Heart left ventricle (tissue), 16 donors: ENCODE measurements at regions not wholly inside any gene's neighbourhood (a gene's known extent, or its start where the extent isn't known, plus 50 kb on each side); places are given as distances from the start of the nearest gene placed in this dataset.
"Not testable (repeated sequence)": the region's sequence is repeated elsewhere in the genome, so short reads cannot be mapped to it uniquely, and the experiment has no call there.

Experiments used
- ATAC-seq, 4 donors: fragments of 200-7000 bp; cut with Tn5 transposase; one replicate each; pipeline ENCODE4 v1.9.1; 2020 to 2022; ENCODE audit warnings: moderate library complexity in 4 of 4, mild to moderate bottlenecking in 3 of 4, moderate number of reproducible peaks in 1 of 4
- DNase-seq, 5 donors: peaks; one replicate each; pipeline ENCODE4 v3.0.0-alpha.2; 2020
- H3K27ac ChIP-seq, 12 donors: fragments of 200-600 bp; sonication (generic) in 4 of 12; one replicate each; pipeline versions ENCODE4 v1.5.0 to v1.8.0; 2016 to 2022; ENCODE audit warnings: mild to moderate bottlenecking in 2 of 12
- H3K27me3 ChIP-seq, 9 donors: fragments of 200-600 bp; sonication (generic) in 2 of 9; one replicate each; pipeline versions ENCODE4 v1.5.1 to v1.8.0; 2016 to 2022; ENCODE audit warnings: mild to moderate bottlenecking in 3 of 9
- H3K36me3 ChIP-seq, 9 donors: fragments of 200-600 bp; sonication (generic) in 2 of 9; one replicate each; pipeline versions ENCODE4 v1.5.0 to v1.8.0; 2018 to 2022; ENCODE audit warnings: mild to moderate bottlenecking in 2 of 9
- H3K4me1 ChIP-seq, 12 donors: fragments of 200-600 bp; sonication (generic) in 4 of 12; one replicate each; pipeline versions ENCODE4 v1.5.0 to v1.8.0; 2016 to 2022; ENCODE audit warnings: mild to moderate bottlenecking in 3 of 12
- H3K4me3 ChIP-seq, 12 donors: fragments of 200-600 bp; sonication (generic) in 4 of 12; one replicate each; pipeline versions ENCODE4 v1.5.0 to v1.8.0; 2017 to 2022; ENCODE audit warnings: mild to moderate bottlenecking in 9 of 12, moderate library complexity in 4 of 12
- H3K9me3 ChIP-seq, 12 donors: fragments of 200-600 bp; sonication (generic) in 4 of 12; one replicate each; pipeline versions ENCODE4 v1.5.0 to v1.8.0; 2016 to 2022; ENCODE audit warnings: mild to moderate bottlenecking in 1 of 12
- WGBS, 4 donors: extraction: QIAGEN DNeasy Blood & Tissue Kit in 2 of 4; methylation state at CpG; one replicate each; pipeline versions ENCODE4 v1.1.5 to v1.1.7; 2013 to 2018; 5-methylcytosine and 5-hydroxymethylcytosine counted together
- intact Hi-C, 10 donors: fragments of 100-400 bp; cut with DNase I; formaldehyde crosslinking; loops; one replicate each; pipeline versions ENCODE4 v1.11.1 to v1.14.2; 2022
- donor health status: ischemic (EF 13 %, LVEDD 7.1; RV severe dilation, severe dysfunction).
- donor health status: healthy with polysubstance abuse.
- donor health status: DM: no; HTN: yes; CAD: no.
- donor health status: DM: no; HTN: no; CAD: no.
- donor health status: ischemic (EF 25% LVEDD 6.9; RV normal size, moderate dysfunction).
- donor health status: ischemic (EF 25% LVEDD 5.7; RV mildly dilated, moderate dysfunction).
- donor health status: healthy.
- donor health status: DM: yes; HTN: yes; CAD: no.
- donor health status: ischemic (EF 35%, LVEDD 5.7; RV mildly dilated, moderate dysfunction).
- donor health status: nonischemic (EF 11% LVEDD 7.7; RV severe dilation, severe dysfunction).
- donor health status: DM: yes; HTN: yes; CAD: no.
- donor health status: PGD.
- donor health status: ischemic (EF 29% LVEDD 5.4; RV normal size, mild dysfunction).
- donor health status: nonischemic (EF 23%, LVEDD 6.1; RV moderate dilation, normal function).

GRCh38 chr5:34171398-34171797 lies 128.4 kb upstream of the C1QTNF3 start:
- H3K4me1 ChIP-seq, H3K27me3 ChIP-seq, DNase-seq, H3K9me3 ChIP-seq, H3K27ac ChIP-seq, intact Hi-C loops, ATAC-seq, H3K4me3 ChIP-seq: not testable (repeated sequence)
- H3K36me3 ChIP-seq: peaks cover 0 to 18% (median 4%) of the 10 kb centered on the region in 9 donors

- peaks cover 0 to 39% (median 8%) of the 10 kb centered on the region in 9 donors for H3K36me3 ChIP-seq
- DNase-seq: peak in 3 of 5 donors; percentile 23 to 60 (median 23)
- intact Hi-C loops, H3K9me3 ChIP-seq, H3K4me3 ChIP-seq, H3K27ac ChIP-seq, ATAC-seq, H3K4me1 ChIP-seq, H3K27me3 ChIP-seq: not testable (repeated sequence)
- whole genome bisulfite sequencing, 4 donors: 95 to 97% (median 96%) methylated on average over 10 of the region's 10 CpGs
Measured at GRCh38 chr5:34179453-34180190, 136.6 kb upstream of the C1QTNF3 start.

GRCh38 chr5:34180225-34180624 lies 137.2 kb upstream of the C1QTNF3 start:
- 93 to 98% (median 95%) methylated on average over 9 to 10 of the region's 10 CpGs for WGBS, 4 donors

GRCh38 chr5:34180940-34181614 lies 138.1 kb upstream of the C1QTNF3 start:
- H3K27me3 ChIP-seq, H3K9me3 ChIP-seq, H3K27ac ChIP-seq, H3K4me1 ChIP-seq, H3K4me3 ChIP-seq, ATAC-seq, intact Hi-C loops: not testable (repeated sequence)
- 76 to 84% (median 80%) methylated on average over 9 to 12 of the region's 14 CpGs for WGBS, 4 donors
- peaks cover 0 to 33% (median 8%) of the 10 kb centered on the region in 9 donors for H3K36me3 ChIP-seq
- peak in 1 of 5 donors; percentile 69 for DNase-seq

More at GRCh38 chr5:34180225-34180624, 137.2 kb upstream of the C1QTNF3 start:
- H3K4me3 ChIP-seq, H3K9me3 ChIP-seq, H3K27me3 ChIP-seq, ATAC-seq, H3K27ac ChIP-seq, H3K4me1 ChIP-seq, intact Hi-C loops: not testable (repeated sequence)
- H3K36me3 ChIP-seq: peaks cover 0 to 36% (median 8%) of the 10 kb centered on the region in 9 donors
- peak in 1 of 5 donors; percentile 37 for DNase-seq

GRCh38 chr5:34185005-34185404 lies 142.0 kb upstream of the C1QTNF3 start:
- peak in 2 of 5 donors; percentile 21 to 53 for DNase-seq
- H3K36me3 ChIP-seq: peaks cover 0 to 25% (median 4%) of the 10 kb centered on the region in 9 donors
- H3K4me3 ChIP-seq, H3K4me1 ChIP-seq, intact Hi-C loops, H3K27me3 ChIP-seq, ATAC-seq, H3K9me3 ChIP-seq, H3K27ac ChIP-seq: not testable (repeated sequence)
- 92 to 97% (median 96%) methylated on average over 6 of the region's 6 CpGs for WGBS, 4 donors

- H3K9me3 ChIP-seq, H3K4me1 ChIP-seq, intact Hi-C loops, H3K27ac ChIP-seq, H3K4me3 ChIP-seq, ATAC-seq, DNase-seq, H3K27me3 ChIP-seq: not testable (repeated sequence)
- 91 to 93% (median 92%) methylated on average over 2 of the region's 2 CpGs for WGBS, 4 donors
- peaks cover 0 to 21% (median 3%) of the 10 kb centered on the region in 9 donors for H3K36me3 ChIP-seq
Measured at GRCh38 chr5:34185572-34185971, 142.6 kb upstream of the C1QTNF3 start.

GRCh38 chr5:34186108-34186507 lies 143.1 kb upstream of the C1QTNF3 start:
- H3K27ac ChIP-seq, H3K4me3 ChIP-seq, intact Hi-C loops, H3K4me1 ChIP-seq, H3K9me3 ChIP-seq, ATAC-seq, H3K27me3 ChIP-seq: not testable (repeated sequence)
- peaks cover 0 to 21% (median 3%) of the 10 kb centered on the region in 9 donors for H3K36me3 ChIP-seq
- peak in 2 of 5 donors; percentile 3 to 23 for DNase-seq
- 95 to 97% (median 96%) methylated on average over 2 of the region's 2 CpGs for WGBS, 4 donors

- WGBS, 4 donors: 89 to 93% (median 90%) methylated on average over 2 of the region's 2 CpGs
- intact Hi-C loops, ATAC-seq, H3K4me3 ChIP-seq, H3K27me3 ChIP-seq, H3K27ac ChIP-seq, H3K4me1 ChIP-seq, H3K9me3 ChIP-seq: not testable (repeated sequence)
- peak in 3 of 5 donors; percentile 7 to 30 (median 20) for DNase-seq
- peaks cover 0 to 21% (median 3%) of the 10 kb centered on the region in 9 donors for H3K36me3 ChIP-seq
Measured at GRCh38 chr5:34186865-34187264, 143.9 kb upstream of the C1QTNF3 start.

- intact Hi-C loops, H3K27me3 ChIP-seq, H3K27ac ChIP-seq, H3K9me3 ChIP-seq, DNase-seq, ATAC-seq, H3K4me1 ChIP-seq, H3K4me3 ChIP-seq: not testable (repeated sequence)
- WGBS, 4 donors: 92 to 96% (median 93%) methylated on average over 2 to 4 of the region's 4 CpGs
- H3K36me3 ChIP-seq: peaks cover 0 to 21% (median 3%) of the 10 kb centered on the region in 9 donors
Measured at GRCh38 chr5:34187441-34187840, 144.4 kb upstream of the C1QTNF3 start.
